Smooth muscle cell (in vitro differentiated cells): ENCODE measurements at regions not wholly inside any gene's neighbourhood (a gene's known extent, or its start where the extent isn't known, plus 50 kb on each side); places are given as distances from the start of the nearest gene placed in this dataset.

ENCODE experiments used
- DNase-seq: peaks from one replicate; lab custom pipeline; 2025; ENCODE audit not compliant: unreplicated experiment; lab: John Stamatoyannopoulos, UW
- H2AFZ ChIP-seq: fragments of 200-600 bp; sonication (generic); 2 replicates; pipeline ENCODE4 v1.6.0; 2016; ENCODE audit warnings: antibody characterized with exemption, low read depth, mild to moderate bottlenecking
- H3F3A ChIP-seq: fragments of 200-600 bp; sonication (generic); 2 replicates; pipeline ENCODE4 v1.6.0; 2017; ENCODE audit warnings: antibody characterized with exemption, low read depth
- H3K27ac ChIP-seq: fragments of 200-600 bp; sonication (generic); 2 replicates; pipeline ENCODE4 v1.5.1; 2016; ENCODE audit warnings: low read depth, mild to moderate bottlenecking
- H3K27me3 ChIP-seq: fragments of 200-600 bp; sonication (generic); 2 replicates; pipeline ENCODE4 v1.6.1; 2016; ENCODE audit warnings: low read depth, mild to moderate bottlenecking
- H3K36me3 ChIP-seq: fragments of 200-600 bp; sonication (generic); 2 replicates; pipeline ENCODE4 v1.5.1; 2016; ENCODE audit warnings: low read depth
- H3K4me1 ChIP-seq: fragments of 200-600 bp; sonication (generic); 2 replicates; pipeline ENCODE4 v1.5.1; 2016; ENCODE audit warnings: low read depth
- H3K4me2 ChIP-seq: fragments of 200-600 bp; sonication (generic); 2 replicates; pipeline ENCODE4 v1.6.0; 2016; ENCODE audit warnings: mild to moderate bottlenecking
- H3K4me3 ChIP-seq: fragments of 200-600 bp; sonication (generic); 2 replicates; pipeline ENCODE4 v1.5.1; 2016; ENCODE audit warnings: mild to moderate bottlenecking
- H3K79me2 ChIP-seq: fragments of 200-600 bp; sonication (generic); 2 replicates; pipeline ENCODE4 v1.6.0; 2016; ENCODE audit warnings: low read depth, mild to moderate bottlenecking
- H3K9ac ChIP-seq: fragments of 200-600 bp; sonication (generic); 2 replicates; pipeline ENCODE4 v1.6.0; 2016; ENCODE audit warnings: low read depth
- H3K9me3 ChIP-seq: fragments of 200-600 bp; sonication (generic); replicated peaks from 2 replicates; pipeline ENCODE4 v1.5.1; 2016; ENCODE audit warnings: low read depth
- H4K20me1 ChIP-seq: fragments of 200-600 bp; sonication (generic); 2 replicates; pipeline ENCODE4 v1.6.0; 2016; ENCODE audit warnings: low read depth
- CTCF ChIP-seq: fragments of 200-600 bp; sonication (generic); IDR thresholded peaks from 2 replicates; pipeline ENCODE4 v1.5.1; 2017; ENCODE audit warnings: borderline replicate concordance, mild to moderate bottlenecking, antibody characterized with exemption; ENCODE audit not compliant: insufficient read depth, poor library complexity, severe bottlenecking
- WGBS: methylation state at CpG from one replicate; pipeline ENCODE4 v1.1.7; 2016; ENCODE audit warnings: low lambda C conversion rate; 5-methylcytosine and 5-hydroxymethylcytosine counted together

GRCh38 chr10:111784946-111785465 lies 398.6 kb downstream of the GPAM start:
- Histone ChIP-seq H3K36me3 (no peaks in the 10 kb centered on the region), H3K9me3 (no peaks in the 10 kb centered on the region), H2AFZ (no peak overlapping the region), H3K4me3 (no peak overlapping the region), H3K4me2 (no peak overlapping the region), H3K79me2 (no peaks in the 10 kb centered on the region), H3F3A (no peaks in the 10 kb centered on the region), H4K20me1 (no peaks in the 10 kb centered on the region), H3K4me1 (no peaks in the 10 kb centered on the region), H3K27me3 (peaks cover 16% of the 10 kb centered on the region), H3K9ac (no peak overlapping the region), H3K27ac (no peak overlapping the region)
- no peak for TF ChIP-seq CTCF
- no peak for DNase-seq
- WGBS, result 85% methylated on average over 2 of the region's 2 CpGs

DNA sequence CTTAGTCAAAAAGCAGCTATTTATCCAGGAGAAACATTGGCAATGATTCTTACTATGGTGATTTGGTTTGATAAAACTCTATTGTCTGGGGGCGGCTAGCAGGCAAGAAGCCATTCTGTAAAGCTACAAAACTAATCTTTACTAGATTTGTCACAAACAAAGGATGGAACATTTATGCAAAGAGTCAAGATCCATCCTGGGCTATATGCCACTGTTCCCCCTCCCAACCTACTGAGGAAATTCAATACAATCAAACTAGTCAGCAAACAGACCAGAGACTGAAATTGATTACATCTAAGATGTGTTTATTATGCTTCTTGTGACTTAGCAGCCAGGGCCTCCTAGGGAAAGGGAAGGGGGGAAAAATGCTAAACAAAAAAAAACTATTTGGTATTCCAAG lies 397.6 kb downstream of the GPAM start:
- Histone ChIP-seq H4K20me1 (no peaks in the 10 kb centered on the region), H3K27me3 (peaks cover 16% of the 10 kb centered on the region), H3K4me3 (no peak overlapping the region), H3K4me2 (no peak overlapping the region), H3F3A (no peaks in the 10 kb centered on the region), H3K9me3 (no peaks in the 10 kb centered on the region), H3K27ac (no peak overlapping the region), H3K4me1 (no peaks in the 10 kb centered on the region), H3K79me2 (no peaks in the 10 kb centered on the region), H3K36me3 (no peaks in the 10 kb centered on the region), H3K9ac (no peak overlapping the region), H2AFZ (no peak overlapping the region)
- WGBS, result 84% methylated on average over 1 of the region's 1 CpG
- no peak for DNase-seq
- no peak for TF ChIP-seq CTCF

DNA sequence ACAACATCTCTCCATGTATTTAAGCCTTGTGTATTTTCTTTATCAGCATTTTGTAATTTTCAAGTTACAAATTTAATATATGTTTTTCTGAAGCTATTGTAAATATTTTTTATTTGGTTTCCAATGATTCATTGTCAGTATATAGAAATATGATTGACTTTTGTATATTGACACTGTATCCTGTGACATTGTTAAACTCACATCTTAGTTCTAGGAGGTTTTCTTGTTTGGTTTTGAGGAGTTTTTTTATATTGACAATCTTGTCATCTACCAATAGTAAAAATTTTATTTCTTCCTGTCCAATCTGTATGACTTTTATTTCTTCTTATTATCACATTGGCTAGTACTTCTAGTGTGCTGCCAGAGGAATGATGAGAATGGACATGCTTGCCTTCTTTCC lies 393.7 kb downstream of the GPAM start:
- no peak for DNase-seq
- TF ChIP-seq CTCF, result no peak
- no peak overlapping the region for H3K4me2 ChIP-seq
- no peaks in the 10 kb centered on the region for H3K9me3 ChIP-seq
- no peaks in the 10 kb centered on the region for H3K79me2 ChIP-seq
- no peaks in the 10 kb centered on the region for H3K4me1 ChIP-seq
- H4K20me1 ChIP-seq, result no peaks in the 10 kb centered on the region
- no peak overlapping the region for H2AFZ ChIP-seq
- H3K36me3 ChIP-seq, result no peaks in the 10 kb centered on the region
- no peak overlapping the region for H3K9ac ChIP-seq
- H3K27me3 ChIP-seq, result peaks cover 9% of the 10 kb centered on the region
- H3K4me3 ChIP-seq, result no peak overlapping the region
- no peaks in the 10 kb centered on the region for H3F3A ChIP-seq
- H3K27ac ChIP-seq, result no peak overlapping the region

- no peak for DNase-seq
- no peaks in the 10 kb centered on the region for H3F3A ChIP-seq
- H3K79me2 ChIP-seq, result no peaks in the 10 kb centered on the region
- no peak overlapping the region for H2AFZ ChIP-seq
- no peaks in the 10 kb centered on the region for H3K9me3 ChIP-seq
- WGBS, result 83% methylated on average over 2 of the region's 2 CpGs
- H3K36me3 ChIP-seq, result no peaks in the 10 kb centered on the region
- no peak overlapping the region for H3K9ac ChIP-seq
- no peaks in the 10 kb centered on the region for H4K20me1 ChIP-seq
- H3K4me2 ChIP-seq, result no peak overlapping the region
- no peak overlapping the region for H3K27ac ChIP-seq
- no peak overlapping the region for H3K4me3 ChIP-seq
- H3K27me3 ChIP-seq, result no peaks in the 10 kb centered on the region
- TF ChIP-seq CTCF, result no peak
- H3K4me1 ChIP-seq, result no peaks in the 10 kb centered on the region
Measured at GRCh38 chr10:111801841-111802240, 381.7 kb downstream of the GPAM start.
